Mammary epithelial cell (primary cell): ENCODE measurements at regions not wholly inside any gene's neighbourhood (a gene's known extent, or its start where the extent isn't known, plus 50 kb on each side); places are given as distances from the start of the nearest gene placed in this dataset.

Source experiments
- EZH2 ChIP-seq: IDR thresholded peaks from 2 replicates; pipeline ENCODE4 v1.6.1; 2012; ENCODE audit warnings: low read length, inconsistent platforms, borderline replicate concordance
- TF ChIP-seq, protein P1 (sequence below), 2 donors: IDR thresholded peaks in 1 of 2; conservative IDR thresholded peaks in 1 of 2; 2 replicates each; pipeline ENCODE4 v1.5.1; 2011 to 2012; ENCODE audit warnings: inconsistent platforms in 2 of 2, low read length in 2 of 2, mild to moderate bottlenecking in 2 of 2, control low read depth in 1 of 2, low read depth in 1 of 2; ENCODE audit not compliant: insufficient read depth in 1 of 2; ENCODE audit errors: extremely low read depth in 1 of 2

DNA sequence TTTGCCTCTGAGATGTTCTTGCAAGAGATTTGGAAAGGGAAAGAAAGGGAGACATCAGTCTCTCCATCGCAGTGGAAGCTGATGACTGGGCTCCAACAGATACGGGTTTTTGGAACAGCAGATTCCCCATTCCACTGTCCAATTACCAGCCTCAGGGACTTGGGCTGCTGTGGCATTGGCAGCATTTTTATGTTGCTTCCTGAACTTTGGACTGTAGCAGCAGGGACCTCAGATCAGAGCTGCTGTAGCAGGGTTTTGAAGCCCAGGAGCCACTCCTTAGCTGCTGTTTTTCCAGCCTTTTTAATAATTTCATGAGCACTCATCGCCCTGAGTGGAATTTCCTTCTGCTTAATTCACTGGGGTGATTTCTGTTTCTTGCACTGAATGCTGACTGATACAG is 135.7 kb upstream of the SLCO3A1 start:
- TF ChIP-seq, protein P1, sequence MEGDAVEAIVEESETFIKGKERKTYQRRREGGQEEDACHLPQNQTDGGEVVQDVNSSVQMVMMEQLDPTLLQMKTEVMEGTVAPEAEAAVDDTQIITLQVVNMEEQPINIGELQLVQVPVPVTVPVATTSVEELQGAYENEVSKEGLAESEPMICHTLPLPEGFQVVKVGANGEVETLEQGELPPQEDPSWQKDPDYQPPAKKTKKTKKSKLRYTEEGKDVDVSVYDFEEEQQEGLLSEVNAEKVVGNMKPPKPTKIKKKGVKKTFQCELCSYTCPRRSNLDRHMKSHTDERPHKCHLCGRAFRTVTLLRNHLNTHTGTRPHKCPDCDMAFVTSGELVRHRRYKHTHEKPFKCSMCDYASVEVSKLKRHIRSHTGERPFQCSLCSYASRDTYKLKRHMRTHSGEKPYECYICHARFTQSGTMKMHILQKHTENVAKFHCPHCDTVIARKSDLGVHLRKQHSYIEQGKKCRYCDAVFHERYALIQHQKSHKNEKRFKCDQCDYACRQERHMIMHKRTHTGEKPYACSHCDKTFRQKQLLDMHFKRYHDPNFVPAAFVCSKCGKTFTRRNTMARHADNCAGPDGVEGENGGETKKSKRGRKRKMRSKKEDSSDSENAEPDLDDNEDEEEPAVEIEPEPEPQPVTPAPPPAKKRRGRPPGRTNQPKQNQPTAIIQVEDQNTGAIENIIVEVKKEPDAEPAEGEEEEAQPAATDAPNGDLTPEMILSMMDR (conservative IDR thresholded peaks at IDR 0.05 in 1 of 2, IDR thresholded peaks at IDR 0.05 in 1 of 2; ENCODE audit: extremely low read depth in 1 of 2, insufficient read depth in 1 of 2, low read depth in 1 of 2, low read length in 2 of 2): no peak
- TF ChIP-seq EZH2: no peak
